HTR-8/SVneo (cell line): ENCODE measurements at regions not wholly inside any gene's neighbourhood (a gene's known extent, or its start where the extent isn't known, plus 50 kb on each side); places are given as distances from the start of the nearest gene placed in this dataset.

Experiments used
- DNase-seq: peaks from one replicate; pipeline ENCODE4 v3.0.0; 2011; ENCODE audit warnings: low spot score, mixed read lengths; ENCODE audit not compliant: insufficient read length
- FAIRE-seq: peaks from 2 replicates; lab custom pipeline; 2011; peaks lifted over from hg19 to GRCh38; lab: Jason Lieb, UNC

DNA sequence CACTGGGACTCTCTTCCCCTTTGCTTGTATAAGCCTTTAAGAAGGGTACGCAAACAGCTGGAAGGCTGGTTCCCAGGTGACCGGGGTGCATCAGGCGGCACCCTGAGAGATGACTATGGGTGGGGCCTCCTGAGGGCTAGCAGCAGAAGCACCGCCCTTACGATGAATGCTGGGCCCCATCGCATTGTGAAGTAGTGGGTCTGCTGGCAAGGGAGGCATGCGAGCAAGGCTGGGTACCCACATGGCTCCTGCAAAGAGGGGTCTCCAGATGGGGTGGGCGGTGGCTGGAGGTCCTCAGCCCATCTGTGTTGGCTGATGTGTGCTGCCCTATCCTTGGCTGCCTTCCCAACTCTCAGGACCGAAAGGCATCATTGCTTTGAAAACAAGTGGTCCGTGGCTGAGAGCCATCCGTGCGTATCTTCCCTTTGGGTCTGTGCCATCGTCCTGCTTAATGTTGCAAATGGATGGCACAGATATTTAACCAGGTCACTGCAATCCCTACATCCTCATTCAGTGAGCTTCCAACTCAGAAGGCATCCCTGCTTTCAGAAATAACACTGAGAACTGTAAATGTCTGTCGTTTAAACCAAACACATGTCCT, 83.5 kb upstream of the GPC1 start:
- DNase-seq (no peak), FAIRE-seq (no peak)

DNA sequence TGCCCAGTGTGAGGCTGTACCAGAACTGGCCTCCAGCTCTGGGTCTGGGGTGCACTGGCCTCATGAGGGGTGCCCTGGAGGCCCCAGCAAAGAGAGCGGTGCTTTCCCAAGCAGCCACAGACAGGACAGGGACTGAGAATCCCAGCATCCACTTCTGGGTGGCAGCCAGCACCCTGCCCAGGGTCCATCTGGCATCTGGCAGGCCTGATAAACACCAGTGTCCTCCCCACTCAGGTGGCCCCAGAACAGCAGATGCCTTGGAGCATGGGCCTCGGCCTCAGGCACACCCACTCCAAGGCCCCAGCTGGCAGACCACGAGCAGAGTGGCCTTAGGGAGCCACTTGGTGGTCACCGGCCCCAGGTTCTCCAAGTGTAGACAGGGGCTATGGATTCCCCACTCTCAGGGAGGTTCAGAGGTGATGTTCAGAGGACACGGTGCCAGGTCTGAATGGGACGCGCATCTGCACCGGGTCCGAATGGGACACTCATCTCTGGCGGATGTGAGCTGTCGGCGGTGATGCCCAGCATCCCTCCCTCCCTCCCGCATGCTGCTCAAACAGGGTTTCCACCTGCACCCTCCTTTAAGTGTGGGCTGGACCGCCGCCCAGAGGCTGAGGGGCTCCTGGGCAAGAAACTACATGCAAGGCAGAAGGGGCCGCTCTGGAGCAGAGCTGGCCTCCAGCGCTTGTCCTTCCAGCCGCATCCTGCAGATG, 82.2 kb upstream of the GPC1 start:
- DNase-seq (no peak), FAIRE-seq (no peak)

DNA sequence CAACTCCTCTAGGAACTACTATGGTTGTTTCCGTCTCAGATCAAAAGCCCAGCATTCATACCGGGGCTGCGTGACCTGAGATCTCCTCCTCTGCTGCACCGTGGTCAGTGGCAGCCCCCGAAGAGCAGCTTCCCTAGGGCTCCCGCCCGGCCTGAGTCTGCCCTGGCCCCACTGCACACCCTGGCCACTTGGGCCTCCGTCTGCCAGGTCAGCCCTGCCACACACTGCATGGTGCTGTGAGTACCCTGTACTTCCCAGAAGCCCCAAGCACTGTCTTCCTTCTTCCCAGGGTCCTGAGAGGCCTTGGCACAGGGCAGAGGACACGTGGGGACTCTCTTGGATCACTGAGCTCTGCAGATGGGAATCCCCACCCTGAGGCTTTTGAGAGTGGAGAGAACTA, 81.5 kb upstream of the GPC1 start:
- no peak for FAIRE-seq
- DNase-seq: no peak

DNA sequence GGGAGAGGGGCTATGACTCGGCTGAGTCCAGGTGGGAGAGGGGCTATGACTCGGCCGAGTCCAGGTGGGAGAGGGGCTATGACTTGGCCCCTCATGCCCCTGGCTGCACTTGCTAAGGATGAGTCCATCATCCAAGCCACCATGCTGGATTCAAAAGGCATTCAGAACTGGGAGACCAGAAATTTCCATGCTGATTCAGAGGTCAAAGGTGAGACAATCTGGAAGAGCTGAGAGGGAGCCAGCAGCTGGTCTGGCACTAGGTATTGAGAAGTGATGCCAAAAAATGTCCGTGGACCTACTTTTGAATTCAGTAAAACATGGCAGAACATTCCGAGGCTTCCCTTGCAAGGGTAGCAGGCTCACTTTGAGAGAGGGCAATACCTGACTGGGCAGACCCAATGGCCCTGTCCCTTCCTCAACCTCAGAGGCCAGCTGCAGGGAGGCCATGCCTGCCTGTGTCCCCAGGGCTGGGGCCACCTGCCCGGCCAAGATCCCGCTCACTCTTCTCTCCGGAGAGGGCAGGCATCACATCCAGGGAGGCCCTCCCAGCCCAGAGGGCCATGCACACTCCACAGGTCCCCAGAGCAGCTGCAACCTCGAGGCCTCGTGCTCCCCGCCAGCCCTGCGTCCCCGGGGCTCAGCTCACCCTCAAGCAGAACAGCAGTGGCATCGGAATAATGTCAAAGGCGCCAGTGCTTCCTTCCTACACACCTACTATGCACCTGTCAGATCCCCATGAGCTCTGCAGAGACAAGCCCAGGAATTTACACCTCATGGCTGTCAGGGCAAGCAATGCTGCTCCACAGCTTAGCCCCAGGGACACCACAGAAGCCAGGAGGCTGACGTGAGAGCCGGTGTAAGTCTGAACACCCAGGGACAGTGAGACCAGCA, 80.2 kb upstream of the GPC1 start:
- no peak for DNase-seq
- FAIRE-seq: no peak

DNA sequence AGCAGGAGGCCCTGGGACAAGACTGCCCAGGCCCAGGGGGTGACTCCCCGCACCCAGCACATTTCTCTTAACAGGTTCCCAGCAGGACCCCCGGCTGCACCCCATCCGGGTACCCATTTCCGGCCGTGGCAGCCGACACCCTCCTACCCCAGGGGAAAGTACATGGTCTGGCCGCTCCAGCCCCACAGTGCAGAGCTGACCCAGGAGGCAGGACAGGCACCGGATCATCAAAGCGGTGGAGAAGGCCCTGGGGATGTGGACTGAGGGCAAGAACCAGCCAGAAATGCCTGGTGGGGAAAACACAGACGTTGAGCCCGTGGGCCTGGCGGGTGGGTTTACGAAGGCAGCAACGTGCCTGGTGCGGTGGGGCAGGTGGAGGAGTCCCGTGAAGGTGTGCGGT, 79.5 kb upstream of the GPC1 start:
- FAIRE-seq (no peak), DNase-seq (no peak)

DNA sequence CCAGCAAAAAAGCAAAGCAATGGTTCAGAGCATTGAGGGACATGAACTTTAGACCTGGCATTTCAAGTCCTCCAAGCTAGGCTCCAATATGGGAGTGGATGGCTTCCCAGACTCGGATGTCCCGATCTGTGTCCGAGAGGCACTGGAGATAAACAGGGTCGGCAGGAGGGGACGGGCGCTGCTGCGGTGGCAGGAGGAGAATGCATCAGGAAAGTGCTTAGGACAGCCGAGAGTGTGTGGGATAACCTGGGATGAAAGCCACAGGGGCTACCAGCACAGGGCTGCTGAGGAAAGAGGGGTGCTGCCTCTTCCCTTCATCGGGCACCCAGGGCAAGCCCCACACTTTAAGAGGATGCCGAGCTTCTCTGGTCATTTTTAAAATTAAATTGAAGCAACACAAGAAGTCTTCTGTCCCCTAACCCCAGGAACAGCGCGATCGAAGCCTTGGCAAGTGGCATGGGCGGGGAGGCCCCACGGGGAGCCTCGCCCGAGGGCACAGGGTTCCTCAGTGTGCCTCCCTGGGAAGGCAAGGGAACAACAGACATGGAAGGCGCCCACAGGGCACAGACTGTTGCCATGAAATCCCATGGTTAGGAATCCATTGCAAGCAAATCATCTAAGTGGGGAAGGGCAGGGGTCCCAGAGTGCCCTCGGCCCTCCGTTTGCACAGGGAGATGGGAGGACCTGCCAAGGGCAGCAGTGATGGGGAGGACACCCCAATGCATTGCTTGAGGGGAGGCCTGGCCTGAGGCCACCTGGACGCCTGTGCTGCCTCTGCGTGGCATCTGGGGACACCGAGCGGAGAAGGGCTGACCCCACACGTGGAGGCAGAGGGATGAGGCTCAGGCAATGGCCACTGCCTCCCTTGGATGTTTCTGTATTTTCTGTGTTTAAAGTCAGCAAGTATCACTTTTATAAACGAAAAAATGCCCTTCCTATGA, 78.5 kb upstream of the GPC1 start:
- no peak for DNase-seq
- FAIRE-seq: no peak

DNA sequence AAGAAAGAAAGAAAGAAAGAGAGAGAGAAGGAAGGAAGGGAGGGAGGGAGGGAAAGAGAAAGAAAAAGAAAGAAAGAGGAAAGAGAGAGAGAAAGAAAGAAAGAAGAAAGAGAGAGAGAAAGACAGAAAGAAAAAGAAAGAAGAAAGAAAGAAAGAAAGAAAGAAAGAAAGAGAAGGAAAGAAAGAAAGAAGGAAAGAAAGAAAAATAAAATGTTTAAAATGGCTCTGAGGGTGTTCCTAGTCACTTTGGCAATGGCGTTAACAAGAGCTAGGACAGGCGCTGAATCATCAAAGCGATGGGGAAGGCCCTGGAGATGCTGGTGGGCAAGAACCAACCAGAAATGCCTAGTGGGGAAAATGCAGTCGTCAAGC, 77.8 kb upstream of the GPC1 start:
- DNase-seq (no peak), FAIRE-seq (no peak)

DNA sequence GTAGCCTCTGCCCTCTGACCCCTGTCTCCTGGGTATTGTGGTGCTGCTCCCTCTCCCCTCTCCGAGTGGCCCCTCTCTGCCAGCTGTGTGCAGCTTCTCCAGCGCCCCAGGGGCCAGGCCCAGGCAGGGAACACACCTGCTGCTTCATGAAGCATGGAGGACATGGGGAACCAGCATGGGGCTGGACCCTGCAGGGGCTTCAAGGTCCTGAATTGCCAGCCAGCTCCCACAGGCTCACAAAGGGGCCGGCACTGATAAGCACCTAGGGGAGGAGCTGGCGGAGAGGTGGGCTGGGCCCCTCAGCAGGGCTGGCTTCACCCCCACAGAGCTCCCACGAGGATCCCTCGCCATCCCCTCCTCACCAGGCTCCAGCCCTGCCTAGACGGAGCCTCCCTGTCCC, 77.4 kb upstream of the GPC1 start:
- no peak for FAIRE-seq
- DNase-seq: no peak

DNA sequence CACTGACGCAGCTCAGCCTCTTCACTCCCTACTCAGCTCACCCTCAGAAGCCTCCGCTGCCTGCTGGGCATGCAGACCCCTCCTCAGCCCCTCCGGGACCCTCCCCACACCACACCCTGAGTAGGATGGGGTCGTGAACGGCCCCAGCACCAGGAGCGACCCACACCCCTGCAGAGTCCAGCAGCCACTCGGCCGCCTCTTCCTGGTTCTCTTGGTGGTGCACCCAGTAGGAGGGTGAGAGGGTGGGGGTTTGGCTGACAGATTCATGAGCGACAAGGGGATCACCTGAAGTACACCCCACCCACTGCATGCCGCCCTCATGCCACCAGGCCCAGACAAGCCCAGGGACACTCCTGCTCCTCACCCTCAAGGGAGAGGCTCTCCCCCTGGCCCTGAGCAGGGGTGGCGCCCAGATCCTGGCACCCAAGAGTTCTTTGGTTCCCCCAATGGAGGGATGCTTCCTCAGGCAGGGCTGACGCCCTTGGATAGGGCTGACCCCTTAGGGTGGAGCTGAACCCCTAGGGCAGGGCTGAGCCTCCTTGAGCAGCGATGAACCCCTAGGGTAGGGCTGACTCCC, 76.6 kb upstream of the GPC1 start:
- DNase-seq: no peak
- FAIRE-seq: no peak

DNA sequence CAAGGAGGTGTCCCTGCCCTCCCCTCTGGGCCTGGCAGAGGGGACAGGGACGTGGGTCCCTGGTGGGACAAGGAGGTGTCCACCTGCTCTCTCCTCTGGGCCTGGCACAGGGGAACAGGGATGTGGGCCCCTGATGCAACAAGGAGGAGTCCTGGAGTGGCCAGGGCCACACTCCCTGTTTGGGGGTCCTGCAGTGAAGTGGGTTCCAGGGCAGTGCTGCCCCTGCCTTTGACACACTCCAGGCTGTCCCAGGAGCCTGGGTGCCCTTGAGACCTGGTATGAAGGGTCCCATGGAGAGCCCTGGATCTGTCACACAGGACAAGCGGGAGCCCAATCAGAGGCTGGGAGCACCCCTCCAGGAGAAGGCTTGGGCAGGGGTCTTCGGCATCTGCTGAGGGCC, 75.8 kb upstream of the GPC1 start:
- DNase-seq (no peak), FAIRE-seq (no peak)

DNA sequence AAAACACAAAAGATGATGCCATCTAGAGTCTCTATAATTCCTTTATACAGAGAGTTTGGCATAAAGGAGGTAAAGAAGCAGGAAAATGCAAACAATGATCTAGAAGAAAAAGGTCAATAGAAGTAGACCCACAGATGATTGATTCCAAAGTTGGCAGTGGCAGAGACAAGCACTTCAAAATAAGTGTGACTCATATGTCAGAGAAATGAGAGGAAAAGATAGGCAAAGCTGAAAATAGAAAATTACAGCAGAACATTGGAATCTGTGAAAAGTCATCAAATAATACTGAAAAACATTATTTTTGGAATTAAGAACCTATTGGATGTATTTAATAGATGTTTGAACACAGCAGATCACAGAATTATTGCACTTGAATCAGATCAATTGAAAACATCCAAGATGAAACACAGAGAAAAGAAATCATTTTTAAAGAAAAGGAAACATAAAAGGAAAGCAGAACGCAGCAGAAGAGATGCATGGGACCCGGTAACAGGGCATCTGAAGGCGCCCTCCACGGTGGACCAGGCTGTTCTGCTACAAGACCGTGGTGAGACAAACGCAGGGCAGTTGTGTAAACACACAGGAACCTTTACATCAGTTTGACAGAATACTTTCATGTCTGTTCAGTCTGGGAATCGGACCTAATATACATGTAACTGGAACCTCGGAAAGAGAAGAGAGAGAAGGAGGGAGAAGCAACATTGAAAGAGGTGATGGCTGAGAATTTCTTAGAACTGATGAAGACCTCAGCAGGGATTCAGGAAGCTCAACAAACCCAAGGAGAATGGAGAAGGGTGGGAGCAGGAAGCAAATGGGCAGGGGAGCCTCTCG, 74.6 kb upstream of the GPC1 start:
- FAIRE-seq (peak; percentile 44), DNase-seq (no peak)

DNA sequence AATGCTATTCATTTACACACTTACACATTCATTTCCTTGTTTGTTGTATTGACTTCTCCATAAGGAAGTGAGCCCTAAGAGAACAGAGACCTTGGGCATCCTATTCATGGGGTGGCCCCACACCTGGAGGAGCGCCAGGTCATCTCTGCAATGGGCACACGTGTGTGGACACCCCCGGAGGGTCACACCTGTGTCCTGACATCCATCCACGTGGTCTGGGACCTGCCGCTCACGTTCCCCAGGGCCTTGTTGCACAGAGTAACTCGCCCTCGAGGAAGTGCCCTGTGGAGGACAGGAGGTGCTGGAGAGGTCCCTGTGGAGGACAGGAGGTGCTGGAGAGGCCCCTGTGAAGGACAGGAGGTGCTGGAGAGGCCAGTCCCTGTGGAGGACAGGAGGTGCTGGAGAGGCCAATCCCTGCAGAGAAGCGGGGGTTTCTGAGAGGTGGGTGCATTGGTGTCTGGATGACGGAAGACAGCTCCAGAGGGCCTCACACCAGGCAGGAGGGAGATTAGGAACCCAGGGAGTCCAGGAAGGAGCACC, 73.2 kb upstream of the GPC1 start:
- no peak for FAIRE-seq

DNA sequence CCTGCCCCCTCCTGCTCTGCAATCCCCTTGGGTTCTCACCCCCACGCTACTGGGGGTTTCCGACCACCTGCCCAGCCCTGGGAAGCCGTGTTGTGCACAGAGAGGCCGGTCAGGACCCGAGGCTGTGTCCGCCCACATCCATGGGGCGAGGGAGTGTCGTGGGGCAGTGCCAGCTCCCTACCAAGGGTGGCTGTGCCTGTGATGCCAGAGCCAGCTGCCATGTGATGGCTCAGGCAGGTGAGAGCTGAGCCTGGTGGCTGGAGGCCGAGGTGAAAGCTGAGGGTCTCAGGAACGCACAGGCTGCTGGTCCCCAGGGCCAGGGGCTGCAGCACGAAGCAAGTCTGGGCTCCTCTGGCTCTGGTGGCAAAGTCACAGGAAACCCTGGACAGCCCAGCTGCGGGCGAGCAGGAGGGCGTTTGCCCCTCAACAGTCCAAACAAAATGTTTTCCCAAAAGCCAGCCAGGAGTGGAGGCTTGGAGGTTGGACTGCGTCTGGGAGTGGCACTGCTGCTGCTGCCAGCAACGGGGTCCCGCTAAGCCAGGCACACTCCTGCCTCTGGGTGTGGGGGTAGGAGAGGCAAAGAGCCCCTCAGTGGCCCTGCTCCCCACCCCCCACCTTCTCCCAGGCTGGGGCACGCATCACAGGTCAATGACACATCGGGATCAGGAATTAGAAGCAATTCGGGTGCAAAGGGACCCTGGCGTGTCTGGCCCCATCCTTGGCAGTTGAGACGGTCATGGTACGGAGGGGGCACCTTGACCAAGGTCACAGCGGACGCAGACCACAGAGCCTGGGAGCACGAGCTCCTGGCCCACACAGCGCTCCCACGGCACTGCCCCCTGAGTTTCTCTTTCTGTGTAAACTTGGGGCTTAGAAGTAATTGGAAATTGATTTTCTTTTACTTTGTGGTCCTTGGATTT, 72.4 kb upstream of the GPC1 start:
- no peak for FAIRE-seq

More for the DNA sequence above, 73.2 kb upstream of the GPC1 start:
- DNase-seq: no peak

DNA sequence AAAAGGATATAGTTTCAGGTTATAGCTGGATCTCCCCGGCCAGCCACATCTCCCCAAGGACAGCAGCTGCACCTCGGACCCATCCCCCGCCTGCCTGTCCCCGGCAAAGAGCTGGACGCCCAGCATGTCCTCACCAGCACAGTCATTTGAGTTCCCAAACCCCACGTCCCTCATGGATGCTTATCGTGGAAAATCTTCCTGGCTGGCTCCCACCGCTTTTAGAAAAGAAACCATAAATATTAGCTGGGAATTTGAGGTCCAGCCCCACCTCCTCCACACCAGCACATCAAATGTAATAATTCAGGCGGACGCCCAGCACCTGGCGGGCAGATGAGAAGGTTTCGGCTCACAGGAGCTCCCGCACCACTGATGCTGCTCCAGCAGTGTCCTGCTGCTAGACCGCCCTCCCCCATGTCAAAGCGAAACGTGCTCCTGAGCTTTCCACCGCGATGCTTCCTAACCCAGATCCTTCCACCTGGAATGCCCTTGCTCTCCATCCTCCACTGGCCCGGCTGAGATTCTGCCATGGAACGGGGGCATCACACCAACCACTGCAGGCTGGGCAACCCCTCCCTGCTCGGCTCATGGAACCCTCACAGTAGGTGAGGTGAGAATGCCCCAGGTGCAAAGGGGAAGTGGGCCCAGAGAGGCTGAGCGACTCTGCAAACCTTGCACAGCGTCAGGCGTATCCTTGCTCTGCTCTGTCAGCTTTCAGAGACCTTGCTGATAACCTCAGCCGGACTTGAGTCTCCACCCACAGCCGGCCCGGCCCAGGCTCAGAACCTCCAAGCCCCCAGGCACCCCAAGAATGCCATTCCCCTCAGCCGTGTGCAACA, 71.5 kb upstream of the GPC1 start:
- FAIRE-seq (no peak), DNase-seq (no peak)

More for the DNA sequence above, 72.4 kb upstream of the GPC1 start:
- no peak for DNase-seq

DNA sequence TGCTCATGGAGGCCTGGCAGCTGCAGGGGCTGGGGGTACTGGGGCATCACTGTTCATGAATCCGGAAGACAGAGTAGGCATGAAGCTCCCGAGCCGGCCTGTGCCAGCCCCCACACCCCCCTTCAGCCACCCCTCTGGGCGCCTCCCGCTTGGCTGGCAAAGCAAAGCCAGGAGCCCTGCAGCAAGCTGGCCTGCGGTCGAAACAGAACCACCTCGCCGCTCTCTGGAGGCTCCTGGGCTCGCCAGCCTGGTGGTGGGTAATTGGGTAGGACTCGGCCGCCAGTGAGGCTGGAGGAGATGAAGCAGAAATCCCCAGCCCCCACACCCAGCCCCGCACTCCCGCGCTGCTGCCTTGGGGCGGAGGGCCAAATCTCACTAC, 70.9 kb upstream of the GPC1 start:
- FAIRE-seq: no peak
- no peak for DNase-seq

DNA sequence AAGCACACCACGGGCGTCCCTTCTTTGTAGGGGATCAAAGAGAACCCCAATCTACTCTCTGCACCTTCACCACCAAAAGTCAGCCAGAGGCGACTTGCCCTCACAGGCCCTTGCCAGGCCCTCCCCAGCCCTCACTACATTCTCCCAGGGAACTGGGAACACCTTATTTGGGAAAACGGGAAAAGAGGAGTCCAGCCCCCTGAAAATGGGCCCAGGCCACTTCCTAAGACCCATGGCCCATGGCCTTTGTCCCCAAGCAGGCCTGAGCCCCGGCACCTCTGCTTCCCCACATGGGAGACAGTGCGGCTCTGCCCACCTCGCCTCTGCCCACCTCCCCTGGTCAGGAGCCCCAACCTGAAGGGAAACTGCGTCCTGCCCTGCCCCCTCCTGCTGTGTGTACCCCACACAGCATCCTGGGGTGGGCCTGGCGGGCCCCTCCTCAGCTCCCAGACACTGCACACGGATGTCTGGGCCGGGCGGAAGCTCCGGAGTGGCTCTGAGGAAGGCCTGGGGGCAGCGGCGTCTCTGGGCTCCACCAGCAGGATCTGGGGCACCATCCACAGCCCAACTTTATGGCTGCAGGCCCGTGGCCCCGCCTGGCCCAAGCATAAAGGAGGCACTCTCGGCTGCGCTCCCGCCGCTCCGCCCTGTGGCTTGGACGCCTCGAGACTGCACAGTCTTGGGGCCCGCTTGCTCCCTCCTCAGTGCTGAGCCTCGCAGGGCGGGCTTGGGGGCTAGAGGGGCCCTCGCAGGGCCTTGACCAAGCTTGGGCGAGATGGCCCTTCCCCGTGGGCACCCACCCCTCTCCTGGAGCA, 70.3 kb upstream of the GPC1 start:
- DNase-seq (no peak), FAIRE-seq (no peak)
